Smooth muscle cell (in vitro differentiated cells): ENCODE measurements at regions not wholly inside any gene's neighbourhood (a gene's known extent, or its start where the extent isn't known, plus 50 kb on each side); places are given as distances from the start of the nearest gene placed in this dataset.

Experiments
- DNase-seq: peaks from one replicate; lab custom pipeline; 2025; ENCODE audit not compliant: unreplicated experiment; lab: John Stamatoyannopoulos, UW
- H2AFZ ChIP-seq: fragments of 200-600 bp; sonication (generic); 2 replicates; pipeline ENCODE4 v1.6.0; 2016; ENCODE audit warnings: antibody characterized with exemption, low read depth, mild to moderate bottlenecking
- H3F3A ChIP-seq: fragments of 200-600 bp; sonication (generic); 2 replicates; pipeline ENCODE4 v1.6.0; 2017; ENCODE audit warnings: antibody characterized with exemption, low read depth
- H3K27ac ChIP-seq: fragments of 200-600 bp; sonication (generic); 2 replicates; pipeline ENCODE4 v1.5.1; 2016; ENCODE audit warnings: low read depth, mild to moderate bottlenecking
- H3K27me3 ChIP-seq: fragments of 200-600 bp; sonication (generic); 2 replicates; pipeline ENCODE4 v1.6.1; 2016; ENCODE audit warnings: low read depth, mild to moderate bottlenecking
- H3K36me3 ChIP-seq: fragments of 200-600 bp; sonication (generic); 2 replicates; pipeline ENCODE4 v1.5.1; 2016; ENCODE audit warnings: low read depth
- H3K4me1 ChIP-seq: fragments of 200-600 bp; sonication (generic); 2 replicates; pipeline ENCODE4 v1.5.1; 2016; ENCODE audit warnings: low read depth
- H3K4me2 ChIP-seq: fragments of 200-600 bp; sonication (generic); 2 replicates; pipeline ENCODE4 v1.6.0; 2016; ENCODE audit warnings: mild to moderate bottlenecking
- H3K4me3 ChIP-seq: fragments of 200-600 bp; sonication (generic); 2 replicates; pipeline ENCODE4 v1.5.1; 2016; ENCODE audit warnings: mild to moderate bottlenecking
- H3K79me2 ChIP-seq: fragments of 200-600 bp; sonication (generic); 2 replicates; pipeline ENCODE4 v1.6.0; 2016; ENCODE audit warnings: low read depth, mild to moderate bottlenecking
- H3K9ac ChIP-seq: fragments of 200-600 bp; sonication (generic); 2 replicates; pipeline ENCODE4 v1.6.0; 2016; ENCODE audit warnings: low read depth
- H3K9me3 ChIP-seq: fragments of 200-600 bp; sonication (generic); replicated peaks from 2 replicates; pipeline ENCODE4 v1.5.1; 2016; ENCODE audit warnings: low read depth
- H4K20me1 ChIP-seq: fragments of 200-600 bp; sonication (generic); 2 replicates; pipeline ENCODE4 v1.6.0; 2016; ENCODE audit warnings: low read depth
- WGBS: methylation state at CpG from one replicate; pipeline ENCODE4 v1.1.7; 2016; ENCODE audit warnings: low lambda C conversion rate; 5-methylcytosine and 5-hydroxymethylcytosine counted together
- TF ChIP-seq, protein P1 (sequence below): fragments of 200-600 bp; sonication (generic); IDR thresholded peaks from 2 replicates; pipeline ENCODE4 v1.5.1; 2017; ENCODE audit warnings: borderline replicate concordance, mild to moderate bottlenecking, antibody characterized with exemption; ENCODE audit not compliant: insufficient read depth, poor library complexity, severe bottlenecking

DNA sequence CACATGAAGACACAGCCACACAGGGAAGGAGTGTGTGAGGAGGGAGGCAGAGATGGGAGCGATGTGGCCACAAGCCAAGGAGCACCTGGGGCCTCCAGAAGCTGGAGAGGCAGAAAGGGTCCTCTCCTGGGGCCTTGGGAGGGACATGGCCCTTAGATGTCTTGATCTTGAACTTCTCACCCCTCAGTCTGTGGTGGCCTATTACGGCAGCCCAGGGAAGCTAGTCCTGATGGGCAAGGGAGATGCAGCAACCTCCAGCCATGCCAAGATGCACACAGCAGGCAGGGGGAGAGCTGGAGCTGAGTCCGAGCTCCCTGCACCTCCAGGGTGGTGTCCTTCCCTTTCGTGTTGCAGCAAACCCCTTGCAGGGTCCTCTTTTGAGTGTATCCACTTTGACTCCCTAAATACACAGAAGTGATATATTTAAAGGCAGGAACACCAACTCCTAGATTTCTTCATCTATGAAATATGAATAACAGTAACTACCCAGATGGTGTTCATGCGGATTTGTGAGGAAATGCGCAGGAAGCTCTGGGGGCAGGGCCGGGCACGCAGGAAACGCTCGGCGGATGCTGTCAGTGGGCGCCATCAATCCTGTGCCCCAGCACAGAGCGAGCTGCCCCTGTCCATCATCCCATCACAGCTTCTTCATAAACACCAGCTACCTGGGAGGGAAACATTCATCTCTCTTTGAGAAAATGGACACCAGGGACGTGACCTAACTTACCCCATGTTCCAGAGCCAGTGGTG is 230.4 kb upstream of the MYT1L start:
- Histone ChIP-seq H3K4me1 (no peaks in the 10 kb centered on the region), H3F3A (no peaks in the 10 kb centered on the region), H3K9me3 (no peaks in the 10 kb centered on the region), H4K20me1 (no peaks in the 10 kb centered on the region), H3K27me3 (no peaks in the 10 kb centered on the region), H3K79me2 (no peaks in the 10 kb centered on the region), H2AFZ (no peak overlapping the region), H3K4me2 (no peak overlapping the region), H3K36me3 (no peaks in the 10 kb centered on the region), H3K4me3 (no peak overlapping the region), H3K9ac (no peak overlapping the region), H3K27ac (no peak overlapping the region)
- TF ChIP-seq, protein P1, sequence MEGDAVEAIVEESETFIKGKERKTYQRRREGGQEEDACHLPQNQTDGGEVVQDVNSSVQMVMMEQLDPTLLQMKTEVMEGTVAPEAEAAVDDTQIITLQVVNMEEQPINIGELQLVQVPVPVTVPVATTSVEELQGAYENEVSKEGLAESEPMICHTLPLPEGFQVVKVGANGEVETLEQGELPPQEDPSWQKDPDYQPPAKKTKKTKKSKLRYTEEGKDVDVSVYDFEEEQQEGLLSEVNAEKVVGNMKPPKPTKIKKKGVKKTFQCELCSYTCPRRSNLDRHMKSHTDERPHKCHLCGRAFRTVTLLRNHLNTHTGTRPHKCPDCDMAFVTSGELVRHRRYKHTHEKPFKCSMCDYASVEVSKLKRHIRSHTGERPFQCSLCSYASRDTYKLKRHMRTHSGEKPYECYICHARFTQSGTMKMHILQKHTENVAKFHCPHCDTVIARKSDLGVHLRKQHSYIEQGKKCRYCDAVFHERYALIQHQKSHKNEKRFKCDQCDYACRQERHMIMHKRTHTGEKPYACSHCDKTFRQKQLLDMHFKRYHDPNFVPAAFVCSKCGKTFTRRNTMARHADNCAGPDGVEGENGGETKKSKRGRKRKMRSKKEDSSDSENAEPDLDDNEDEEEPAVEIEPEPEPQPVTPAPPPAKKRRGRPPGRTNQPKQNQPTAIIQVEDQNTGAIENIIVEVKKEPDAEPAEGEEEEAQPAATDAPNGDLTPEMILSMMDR = no peak
- DNase-seq = no peak
- WGBS = 88% methylated on average over 14 of the region's 14 CpGs

DNA sequence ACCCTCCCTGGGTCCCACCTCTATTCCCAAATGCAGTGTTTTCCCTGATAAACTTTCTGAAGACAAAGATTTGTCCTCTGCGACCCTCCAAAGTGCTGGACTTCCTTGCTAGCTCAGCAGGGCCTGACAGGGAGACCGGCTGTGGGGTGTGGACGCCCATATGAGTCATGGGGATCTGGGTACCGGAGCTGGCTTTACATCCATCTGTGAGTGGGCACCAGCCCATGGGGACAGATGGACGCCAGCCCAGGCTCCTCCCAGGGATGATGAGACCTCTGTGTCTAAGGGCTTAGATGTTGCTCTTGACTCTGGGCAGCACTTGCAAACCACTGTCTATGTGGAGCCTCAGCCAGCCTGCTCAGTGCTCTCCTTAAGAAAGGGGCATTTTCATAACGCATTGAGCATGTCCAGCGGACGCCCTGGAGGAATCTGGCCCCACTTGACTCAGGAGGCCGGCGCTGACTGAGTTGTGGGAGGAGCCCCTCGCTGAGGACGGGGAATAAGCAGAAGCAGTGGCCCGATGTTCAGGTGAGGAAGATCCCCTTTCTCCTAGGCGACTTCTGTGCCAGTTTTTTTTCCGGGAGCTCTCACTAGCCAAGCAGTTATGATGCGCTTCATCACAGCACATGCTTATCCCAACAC is 229.4 kb upstream of the MYT1L start:
- Histone ChIP-seq H3K9me3 (no peaks in the 10 kb centered on the region), H3K27me3 (no peaks in the 10 kb centered on the region)
- 88% methylated on average over 16 of the region's 16 CpGs for WGBS

DNA sequence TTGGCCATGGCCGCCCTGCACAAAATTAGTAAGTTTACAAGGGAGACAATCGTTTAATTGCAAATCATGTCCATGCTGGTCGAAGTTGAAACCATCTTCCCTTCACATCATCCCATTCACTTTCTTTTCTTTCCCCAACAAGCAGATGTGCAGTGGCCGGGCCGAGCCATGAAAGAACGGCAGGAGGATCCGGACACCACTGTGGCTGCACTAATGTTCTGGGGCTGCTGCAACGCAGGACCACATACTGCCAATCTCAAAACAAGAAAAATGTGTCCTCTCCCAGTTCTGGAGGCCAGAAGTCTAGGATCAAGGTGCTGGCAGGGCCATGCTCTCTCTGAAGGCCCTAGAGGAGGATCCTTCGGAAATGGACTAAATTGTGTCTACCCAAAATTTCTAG is 227.4 kb upstream of the MYT1L start:
- Histone ChIP-seq H3K4me3 (no peak overlapping the region), H3K9ac (no peak overlapping the region), H3K27me3 (no peaks in the 10 kb centered on the region), H3K9me3 (no peaks in the 10 kb centered on the region), H3K36me3 (no peaks in the 10 kb centered on the region), H3K79me2 (no peaks in the 10 kb centered on the region), H3K27ac (no peak overlapping the region), H4K20me1 (no peaks in the 10 kb centered on the region), H3F3A (no peaks in the 10 kb centered on the region), H2AFZ (no peak overlapping the region), H3K4me2 (no peak overlapping the region), H3K4me1 (no peaks in the 10 kb centered on the region)
- TF ChIP-seq, protein P1 = no peak
- 90% methylated on average over 9 of the region's 9 CpGs for WGBS
- no peak for DNase-seq

More for the DNA sequence above, 229.4 kb upstream of the MYT1L start:
- Histone ChIP-seq H3K9ac (no peak overlapping the region), H3K4me3 (no peak overlapping the region), H3K27ac (no peak overlapping the region), H3K36me3 (no peaks in the 10 kb centered on the region), H3F3A (no peaks in the 10 kb centered on the region), H4K20me1 (no peaks in the 10 kb centered on the region), H3K79me2 (no peaks in the 10 kb centered on the region), H2AFZ (no peak overlapping the region), H3K4me2 (no peak overlapping the region), H3K4me1 (no peaks in the 10 kb centered on the region)
- TF ChIP-seq, protein P1 = no peak
- no peak for DNase-seq

DNA sequence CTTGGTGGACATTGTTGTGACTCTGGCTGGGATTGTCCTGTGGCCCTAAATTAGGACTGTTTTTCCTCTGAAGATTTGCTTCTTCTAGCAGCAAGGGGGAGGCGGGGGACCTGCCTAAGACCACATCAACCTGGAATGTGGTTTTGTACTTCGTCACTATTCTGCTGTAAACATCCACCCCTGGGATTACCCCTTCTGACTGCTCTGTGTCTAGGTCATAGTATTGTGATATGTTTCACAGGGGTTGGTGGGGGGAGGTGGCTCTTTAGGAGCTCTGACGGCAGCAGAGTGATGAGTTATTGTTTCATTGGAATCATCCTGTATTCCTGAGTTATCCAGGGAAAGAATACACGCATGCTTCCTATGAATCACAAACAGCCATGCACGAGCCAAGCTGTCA is 226.4 kb upstream of the MYT1L start:
- H3K4me2 ChIP-seq = no peak overlapping the region

More for the DNA sequence above, 226.4 kb upstream of the MYT1L start:
- no peak overlapping the region for H2AFZ ChIP-seq
- TF ChIP-seq, protein P1 = no peak
- H3K79me2 ChIP-seq = no peaks in the 10 kb centered on the region
- no peaks in the 10 kb centered on the region for H3K4me1 ChIP-seq
- H3K4me3 ChIP-seq = no peak overlapping the region
- H3K36me3 ChIP-seq = no peaks in the 10 kb centered on the region
- no peaks in the 10 kb centered on the region for H3F3A ChIP-seq
- no peaks in the 10 kb centered on the region for H3K27me3 ChIP-seq
- H4K20me1 ChIP-seq = no peaks in the 10 kb centered on the region
- H3K9ac ChIP-seq = no peak overlapping the region
- 85% methylated on average over 5 of the region's 5 CpGs for WGBS
- no peak overlapping the region for H3K27ac ChIP-seq
- H3K9me3 ChIP-seq = no peaks in the 10 kb centered on the region
- no peak for DNase-seq
